ENCODE measurements at regions not wholly inside any gene's neighbourhood (a gene's known extent, or its start where the extent isn't known, plus 50 kb on each side); places are given as distances from the start of the nearest gene placed in this dataset.

GRCh38 chr7:46559194-46559832 lies 638.2 kb upstream of the IGFBP3 start:
- TF ChIP-seq POLR2A (IDR thresholded peaks at IDR 0.05) = no peak
- TF ChIP-seq CTCF (IDR thresholded peaks at IDR 0.05) = no peak
